Transverse colon (tissue), 3 donors: ENCODE measurements at regions not wholly inside any gene's neighbourhood (a gene's known extent, or its start where the extent isn't known, plus 50 kb on each side); places are given as distances from the start of the nearest gene placed in this dataset.

ENCODE experiments used
- CTCF ChIP-seq, 5 experiments: fragments of 200-600 bp in 3 of 5; fragments of 450-650 bp in 2 of 5; sonication (generic) in 3 of 5; IDR thresholded peaks; 1 replicate in 2 of 5; 2 replicates in 3 of 5; pipeline ENCODE4 v1.5.1; 2016 to 2017; ENCODE audit warnings: antibody characterized with exemption in 5 of 5, inconsistent platforms in 3 of 5, mild to moderate bottlenecking in 2 of 5, moderate library complexity in 1 of 5
- EP300 ChIP-seq: sonication (generic); formaldehyde crosslinking; IDR thresholded peaks from one replicate; pipeline ENCODE4 v1.6.1; 2017; ENCODE audit warnings: antibody characterized with exemption, low read depth
- POLR2A ChIP-seq: fragments of 450-650 bp; IDR thresholded peaks from one replicate; pipeline ENCODE4 v1.6.1; 2016; ENCODE audit warnings: antibody characterized with exemption, mild to moderate bottlenecking, moderate library complexity

- TF ChIP-seq POLR2A: no peak
- no peak for TF ChIP-seq CTCF (IDR thresholded peaks at IDR 0.05)
- TF ChIP-seq EP300: no peak
These were observed 90.0 kb upstream of the CDKN3 start for GRCh38 chr14:54306806-54307205.
